ENCODE measurements at regions not wholly inside any gene's neighbourhood (a gene's known extent, or its start where the extent isn't known, plus 50 kb on each side); places are given as distances from the start of the nearest gene placed in this dataset.

- H3K27ac Mint-ChIP-seq = no peak overlapping the region
- ChIA-PET CTCF (no interaction called here), POLR2A (no interaction called here)
- H3K4me1 Mint-ChIP-seq = no peaks in the 10 kb centered on the region
- no peaks in the 10 kb centered on the region for H3K9me3 Mint-ChIP-seq
- peaks cover 11% of the 10 kb centered on the region for H3K27me3 Mint-ChIP-seq
- DNase-seq = no peak
- H3K4me3 Mint-ChIP-seq = no peak overlapping the region
- H3K36me3 Mint-ChIP-seq (ENCODE audit: low read depth) = no peaks in the 10 kb centered on the region
These were observed 51.9 kb upstream of the DBX2 start for GRCh38 chr12:45102818-45103217.

GRCh38 chr12:45105996-45106395 lies 55.1 kb upstream of the DBX2 start:
- Mint-ChIP-seq H3K4me3 (no peak overlapping the region), H3K4me1 (no peaks in the 10 kb centered on the region), H3K27me3 (peaks cover 8% of the 10 kb centered on the region), H3K9me3 (no peaks in the 10 kb centered on the region), H3K36me3 (ENCODE audit: low read depth) (no peaks in the 10 kb centered on the region), H3K27ac (no peak overlapping the region)
- ChIA-PET CTCF (no interaction called here), POLR2A (no interaction called here)
- DNase-seq = no peak

GRCh38 chr12:45112306-45112705 lies 61.4 kb upstream of the DBX2 start:
- Mint-ChIP-seq H3K27ac (no peak overlapping the region), H3K36me3 (ENCODE audit: low read depth) (no peaks in the 10 kb centered on the region), H3K9me3 (no peaks in the 10 kb centered on the region), H3K4me1 (no peaks in the 10 kb centered on the region), H3K27me3 (no peaks in the 10 kb centered on the region), H3K4me3 (no peak overlapping the region)
- no peak for DNase-seq
- ChIA-PET CTCF (no interaction called here), POLR2A (no interaction called here)

- CTCF ChIA-PET = interaction anchor here (0.9 to 1.0 kb wide), 2 partner anchors 173 to 185 kb away, joined by 3 to 4 read pairs; no protein-coding TSS in a partner anchor
- H3K36me3 Mint-ChIP-seq (ENCODE audit: low read depth) = no peaks in the 10 kb centered on the region
- H3K4me1 Mint-ChIP-seq = no peaks in the 10 kb centered on the region
- POLR2A ChIA-PET = no interaction called here
- no peak for DNase-seq
- H3K27ac Mint-ChIP-seq = no peak overlapping the region
- H3K9me3 Mint-ChIP-seq = no peaks in the 10 kb centered on the region
- no peak overlapping the region for H3K4me3 Mint-ChIP-seq
- peaks cover 7% of the 10 kb centered on the region for H3K27me3 Mint-ChIP-seq
These were observed 70.3 kb upstream of the DBX2 start for GRCh38 chr12:45121224-45121623.

GRCh38 chr12:45122768-45123380 lies 72.0 kb upstream of the DBX2 start:
- ChIA-PET CTCF (no interaction called here), POLR2A (no interaction called here)
- no peaks in the 10 kb centered on the region for H3K9me3 Mint-ChIP-seq

GRCh38 chr12:45124485-45125155 lies 73.7 kb upstream of the DBX2 start:
- CTCF ChIA-PET = interaction anchor here (0.8 to 0.9 kb wide), 2 partner anchors 11 to 64 kb away, joined by 3 read pairs; no protein-coding TSS in a partner anchor
- no peaks in the 10 kb centered on the region for H3K4me1 Mint-ChIP-seq
- no peaks in the 10 kb centered on the region for H3K9me3 Mint-ChIP-seq
- H3K36me3 Mint-ChIP-seq (ENCODE audit: low read depth) = no peaks in the 10 kb centered on the region
- DNase-seq = no peak
- H3K27ac Mint-ChIP-seq = no peak overlapping the region
- peaks cover 14% of the 10 kb centered on the region for H3K27me3 Mint-ChIP-seq
- no peak overlapping the region for H3K4me3 Mint-ChIP-seq
- POLR2A ChIA-PET = no interaction called here

More at GRCh38 chr12:45122768-45123380, 72.0 kb upstream of the DBX2 start:
- no peak overlapping the region for H3K27ac Mint-ChIP-seq
- no peak for DNase-seq
- H3K27me3 Mint-ChIP-seq = peaks cover 11% of the 10 kb centered on the region
- H3K36me3 Mint-ChIP-seq (ENCODE audit: low read depth) = no peaks in the 10 kb centered on the region
- H3K4me3 Mint-ChIP-seq = no peak overlapping the region
- H3K4me1 Mint-ChIP-seq = no peaks in the 10 kb centered on the region

GRCh38 chr12:45125997-45126396 lies 75.1 kb upstream of the DBX2 start:
- ChIA-PET POLR2A (no interaction called here), CTCF (no interaction called here)
- Mint-ChIP-seq H3K9me3 (no peaks in the 10 kb centered on the region), H3K27ac (no peak overlapping the region), H3K4me1 (no peaks in the 10 kb centered on the region), H3K27me3 (peaks cover 14% of the 10 kb centered on the region), H3K36me3 (ENCODE audit: low read depth) (no peaks in the 10 kb centered on the region), H3K4me3 (no peak overlapping the region)
- DNase-seq = no peak

- Mint-ChIP-seq H3K27me3 (peaks cover 20% of the 10 kb centered on the region), H3K9me3 (no peaks in the 10 kb centered on the region), H3K36me3 (ENCODE audit: low read depth) (no peaks in the 10 kb centered on the region), H3K27ac (no peak overlapping the region), H3K4me3 (no peak overlapping the region), H3K4me1 (no peaks in the 10 kb centered on the region)
- DNase-seq = no peak
- ChIA-PET POLR2A (no interaction called here), CTCF (no interaction called here)
These were observed 77.7 kb upstream of the DBX2 start for GRCh38 chr12:45128637-45129036.

GRCh38 chr12:45130881-45131281 lies 80.0 kb upstream of the DBX2 start:
- peak; percentile 55 for DNase-seq
- Mint-ChIP-seq H3K9me3 (no peaks in the 10 kb centered on the region), H3K27me3 (peaks cover 24% of the 10 kb centered on the region), H3K4me3 (no peak overlapping the region), H3K4me1 (no peaks in the 10 kb centered on the region), H3K27ac (no peak overlapping the region), H3K36me3 (ENCODE audit: low read depth) (no peaks in the 10 kb centered on the region)
- POLR2A ChIA-PET = no interaction called here
- CTCF ChIA-PET = interaction anchor here (1.7 kb wide), 1 partner anchor 20 kb away, joined by 4 read pairs; no protein-coding TSS in a partner anchor

- H3K4me3 Mint-ChIP-seq = no peak overlapping the region
- no peaks in the 10 kb centered on the region for H3K9me3 Mint-ChIP-seq
- POLR2A ChIA-PET = no interaction called here
- H3K27me3 Mint-ChIP-seq = peaks cover 26% of the 10 kb centered on the region
- DNase-seq = no peak
- no peaks in the 10 kb centered on the region for H3K4me1 Mint-ChIP-seq
- no peaks in the 10 kb centered on the region for H3K36me3 Mint-ChIP-seq (ENCODE audit: low read depth)
- CTCF ChIA-PET = interaction anchor here (1.7 kb wide), 1 partner anchor 19 kb away, joined by 4 read pairs; no protein-coding TSS in a partner anchor
- H3K27ac Mint-ChIP-seq = no peak overlapping the region
These were observed 80.6 kb upstream of the DBX2 start for GRCh38 chr12:45131506-45131905.

- H3K36me3 Mint-ChIP-seq (ENCODE audit: low read depth) = no peaks in the 10 kb centered on the region
- ChIA-PET POLR2A (no interaction called here), CTCF (no interaction called here)
- no peaks in the 10 kb centered on the region for H3K4me1 Mint-ChIP-seq
- no peak for DNase-seq
- H3K9me3 Mint-ChIP-seq = no peaks in the 10 kb centered on the region
- H3K4me3 Mint-ChIP-seq = no peak overlapping the region
- H3K27me3 Mint-ChIP-seq = peaks cover 20% of the 10 kb centered on the region
- no peak overlapping the region for H3K27ac Mint-ChIP-seq
These were observed 77.3 kb upstream of the ANO6 start for GRCh38 chr12:45138609-45139008.

- no peak for DNase-seq
- Mint-ChIP-seq H3K4me1 (no peaks in the 10 kb centered on the region), H3K27ac (no peak overlapping the region), H3K27me3 (peaks cover 5% of the 10 kb centered on the region), H3K36me3 (ENCODE audit: low read depth) (no peaks in the 10 kb centered on the region), H3K4me3 (no peak overlapping the region), H3K9me3 (peaks cover 19% of the 10 kb centered on the region)
- ChIA-PET POLR2A (no interaction called here), CTCF (no interaction called here)
These were observed 67.9 kb upstream of the ANO6 start for GRCh38 chr12:45148006-45148405.

GRCh38 chr12:45148619-45149018 lies 67.3 kb upstream of the ANO6 start:
- peaks cover 19% of the 10 kb centered on the region for H3K9me3 Mint-ChIP-seq
- no peak overlapping the region for H3K4me3 Mint-ChIP-seq
- DNase-seq = no peak
- H3K27me3 Mint-ChIP-seq = peaks cover 5% of the 10 kb centered on the region
- no peak overlapping the region for H3K27ac Mint-ChIP-seq
- ChIA-PET POLR2A (no interaction called here), CTCF (no interaction called here)
- H3K4me1 Mint-ChIP-seq = no peaks in the 10 kb centered on the region
- no peaks in the 10 kb centered on the region for H3K36me3 Mint-ChIP-seq (ENCODE audit: low read depth)

GRCh38 chr12:45165284-45165683 lies 50.6 kb upstream of the ANO6 start:
- H3K27me3 Mint-ChIP-seq = peaks cover 21% of the 10 kb centered on the region
- no peak overlapping the region for H3K4me3 Mint-ChIP-seq
- DNase-seq = no peak
- ChIA-PET POLR2A (no interaction called here), CTCF (interaction anchor here (0.8 kb wide), 1 partner anchor 22 kb away, joined by 3 read pairs; no protein-coding TSS in a partner anchor)
- H3K4me1 Mint-ChIP-seq = no peaks in the 10 kb centered on the region
- H3K36me3 Mint-ChIP-seq (ENCODE audit: low read depth) = no peaks in the 10 kb centered on the region
- H3K9me3 Mint-ChIP-seq = peaks cover 10% of the 10 kb centered on the region
- H3K27ac Mint-ChIP-seq = no peak overlapping the region

Data from activated CD4-positive, alpha-beta T cell treated with anti-CD3 and anti-CD28 coated beads, Interleukin-2, amount 10 ng/mL, durations not matched to agents 7 days and 5 days (primary cell).